GM12801 (cell line): ENCODE measurements at regions not wholly inside any gene's neighbourhood (a gene's known extent, or its start where the extent isn't known, plus 50 kb on each side); places are given as distances from the start of the nearest gene placed in this dataset.

Experiments
- TF ChIP-seq, protein P1 (sequence below): IDR thresholded peaks from one replicate; pipeline ENCODE4 v1.5.1; 2011; ENCODE audit warnings: control low read depth; ENCODE audit not compliant: insufficient read length; ENCODE audit errors: extremely low read depth

DNA sequence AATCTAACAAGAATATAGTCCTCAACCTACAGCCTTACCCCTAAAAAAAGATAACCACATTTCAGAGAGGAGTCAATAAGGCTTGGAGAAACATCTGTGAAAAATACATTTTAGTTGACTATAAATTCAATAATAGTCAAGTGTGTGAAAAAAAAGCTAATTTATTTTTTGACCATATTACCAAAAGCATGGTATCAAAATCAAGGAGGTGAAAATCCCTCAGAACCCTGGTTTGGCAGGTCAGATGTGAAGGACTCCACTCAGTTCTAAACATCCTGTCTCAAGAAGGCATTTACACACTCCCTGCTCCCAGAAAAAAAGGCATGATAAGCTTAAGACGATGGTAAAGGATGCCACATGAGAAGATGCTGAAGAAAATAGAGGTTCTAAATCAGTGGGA is 745.1 kb upstream of the TENM3 start:
- TF ChIP-seq, protein P1, sequence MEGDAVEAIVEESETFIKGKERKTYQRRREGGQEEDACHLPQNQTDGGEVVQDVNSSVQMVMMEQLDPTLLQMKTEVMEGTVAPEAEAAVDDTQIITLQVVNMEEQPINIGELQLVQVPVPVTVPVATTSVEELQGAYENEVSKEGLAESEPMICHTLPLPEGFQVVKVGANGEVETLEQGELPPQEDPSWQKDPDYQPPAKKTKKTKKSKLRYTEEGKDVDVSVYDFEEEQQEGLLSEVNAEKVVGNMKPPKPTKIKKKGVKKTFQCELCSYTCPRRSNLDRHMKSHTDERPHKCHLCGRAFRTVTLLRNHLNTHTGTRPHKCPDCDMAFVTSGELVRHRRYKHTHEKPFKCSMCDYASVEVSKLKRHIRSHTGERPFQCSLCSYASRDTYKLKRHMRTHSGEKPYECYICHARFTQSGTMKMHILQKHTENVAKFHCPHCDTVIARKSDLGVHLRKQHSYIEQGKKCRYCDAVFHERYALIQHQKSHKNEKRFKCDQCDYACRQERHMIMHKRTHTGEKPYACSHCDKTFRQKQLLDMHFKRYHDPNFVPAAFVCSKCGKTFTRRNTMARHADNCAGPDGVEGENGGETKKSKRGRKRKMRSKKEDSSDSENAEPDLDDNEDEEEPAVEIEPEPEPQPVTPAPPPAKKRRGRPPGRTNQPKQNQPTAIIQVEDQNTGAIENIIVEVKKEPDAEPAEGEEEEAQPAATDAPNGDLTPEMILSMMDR: no peak

DNA sequence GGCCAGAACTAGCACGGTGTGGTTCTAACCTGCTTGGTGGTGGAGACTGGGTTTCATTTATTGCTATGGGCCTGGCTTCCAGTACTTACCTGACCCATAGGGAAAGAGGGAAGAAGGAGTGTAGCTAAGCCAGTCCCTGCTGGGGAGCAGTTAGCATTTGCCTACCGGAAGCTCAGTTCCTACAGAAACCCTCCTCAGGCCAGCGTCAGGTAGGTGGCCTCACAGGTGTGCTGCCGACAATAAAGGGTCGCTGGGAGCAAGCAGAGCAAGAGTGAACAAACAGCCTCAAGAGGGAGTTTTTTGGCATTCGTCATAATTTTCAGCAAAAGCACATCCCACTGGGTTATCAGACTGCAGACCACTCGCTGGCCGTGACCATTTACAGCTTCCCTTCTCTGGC is 740.6 kb upstream of the TENM3 start:
- TF ChIP-seq, protein P1: no peak

DNA sequence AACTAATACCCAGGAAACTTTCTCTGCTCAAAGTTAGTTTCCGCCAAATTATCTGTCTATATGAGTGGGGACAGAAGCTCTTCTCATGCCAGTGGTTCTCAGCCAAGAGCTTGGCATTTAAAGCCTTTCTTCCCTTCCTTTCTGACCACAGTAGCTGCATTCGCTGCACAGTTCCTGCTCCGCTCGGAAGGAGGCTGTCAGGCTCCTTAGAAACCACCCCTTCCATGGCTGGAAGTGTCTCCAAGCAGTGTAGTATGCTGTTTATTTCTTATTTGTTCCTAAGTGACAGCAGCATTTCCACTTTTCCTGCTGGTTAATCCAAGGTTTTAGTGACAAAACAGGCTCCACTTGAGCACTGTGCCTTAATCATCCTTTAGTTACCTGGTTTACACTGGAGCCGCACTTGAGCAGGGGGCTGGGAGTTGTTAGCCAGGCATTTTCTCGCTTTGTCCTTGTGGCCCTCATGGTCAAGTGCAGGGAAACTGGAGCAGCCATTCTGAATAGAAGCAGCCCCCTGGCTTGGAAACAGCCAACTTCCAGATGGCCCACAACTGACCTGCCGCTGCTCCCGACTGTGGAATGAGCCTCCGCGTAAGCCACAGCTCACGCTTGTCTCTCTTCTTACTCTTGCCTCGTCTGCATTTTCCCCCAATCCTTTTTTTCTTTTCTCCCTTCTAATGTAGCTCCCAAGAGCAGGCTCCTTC is 739.4 kb upstream of the TENM3 start:
- TF ChIP-seq, protein P1: no peak

DNA sequence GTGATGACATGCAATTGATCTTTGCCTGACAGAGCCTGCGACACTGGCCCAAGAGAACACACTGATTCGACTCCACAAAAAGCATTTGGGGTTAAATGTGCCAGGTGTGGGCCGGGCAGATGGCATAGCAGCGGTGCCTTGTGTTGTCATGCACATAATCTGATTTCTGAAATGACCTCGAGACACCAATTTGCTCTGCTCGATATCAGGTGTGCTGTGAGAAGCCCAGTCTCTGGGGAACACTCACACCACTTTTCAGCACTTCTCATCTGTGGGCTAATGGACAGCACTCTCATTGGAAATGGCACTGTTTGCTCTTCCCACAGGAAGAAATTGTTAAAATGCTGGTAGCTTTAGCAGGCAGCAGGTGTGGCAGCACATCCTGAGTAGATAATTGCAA is 738.3 kb upstream of the TENM3 start:
- TF ChIP-seq, protein P1: no peak

DNA sequence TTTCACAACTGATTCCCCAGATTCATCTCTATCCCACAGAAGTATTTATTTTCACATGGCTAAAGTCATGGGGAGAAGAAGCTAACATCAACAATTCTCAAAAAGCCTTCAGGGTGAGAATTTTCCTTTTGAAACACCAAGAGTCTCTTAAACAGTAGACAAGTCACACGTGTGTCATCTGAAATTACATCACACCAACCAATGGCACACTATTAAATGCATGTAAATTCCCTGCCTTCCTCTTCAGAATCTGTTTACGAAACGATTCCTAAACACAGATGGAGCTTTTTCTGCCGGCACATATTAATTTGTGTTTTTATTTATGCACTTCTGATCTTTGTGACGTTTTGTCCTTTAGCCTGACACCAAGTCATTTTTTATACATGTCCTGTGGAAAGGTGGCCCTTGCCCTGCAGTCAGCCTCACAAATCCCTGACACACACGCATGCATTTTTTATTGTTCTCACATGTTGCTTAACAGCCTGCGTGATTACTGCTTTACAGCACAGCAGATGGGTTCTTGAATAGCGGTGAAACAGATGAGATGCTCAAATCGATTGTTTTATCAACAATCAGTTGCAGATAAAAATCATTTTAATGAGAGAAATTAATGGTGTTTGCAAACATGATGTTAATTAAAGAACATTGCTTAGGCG is 735.9 kb upstream of the TENM3 start:
- TF ChIP-seq, protein P1: no peak

DNA sequence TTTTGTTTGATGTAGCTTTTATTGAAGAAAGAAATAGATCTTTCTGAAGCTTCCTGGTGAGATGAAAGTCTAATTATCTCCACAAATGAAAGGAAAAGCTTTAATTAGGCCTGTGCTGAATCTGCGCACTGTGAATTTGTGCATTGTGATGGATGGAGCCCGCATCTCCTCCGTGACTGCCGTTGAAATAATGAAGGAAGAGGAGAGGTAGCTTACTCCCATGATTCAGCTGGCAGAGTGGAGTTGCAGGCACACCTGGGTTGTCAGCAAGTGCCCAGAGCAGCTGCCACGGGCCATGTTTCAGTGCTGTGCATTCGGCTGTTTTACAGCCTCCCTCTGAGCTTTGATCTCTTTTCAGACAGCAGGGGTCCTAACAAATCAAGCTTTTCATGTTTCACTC is 735.3 kb upstream of the TENM3 start:
- TF ChIP-seq, protein P1: no peak

DNA sequence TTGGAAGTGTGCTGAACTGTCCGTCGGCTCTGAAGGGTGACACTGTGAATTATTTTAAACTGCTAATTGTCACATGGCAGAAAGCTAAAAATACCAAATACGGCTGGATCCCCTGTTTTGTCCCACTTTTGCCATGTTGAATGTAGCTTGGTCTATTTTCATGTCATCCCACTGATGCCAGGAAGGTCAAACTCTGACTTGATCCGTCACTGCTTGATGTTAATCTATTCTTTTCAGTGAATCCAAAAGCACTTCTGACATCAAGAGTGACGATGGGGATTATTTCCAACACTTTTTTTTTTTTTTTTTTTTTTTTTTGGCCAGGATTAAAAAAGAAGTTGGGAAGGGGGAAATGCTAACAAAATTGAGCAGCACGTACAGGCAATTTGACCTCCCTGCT is 734.6 kb upstream of the TENM3 start:
- TF ChIP-seq, protein P1: no peak
